Myocyte (in vitro differentiated cells): ENCODE measurements at regions not wholly inside any gene's neighbourhood (a gene's known extent, or its start where the extent isn't known, plus 50 kb on each side); places are given as distances from the start of the nearest gene placed in this dataset.

Experiments
- DNase-seq: peaks from one replicate; pipeline ENCODE4 v3.0.0-alpha.2; 2012; ENCODE audit warnings: low read depth

- no peak for DNase-seq
Measured at GRCh38 chr5:6026766-6027406, 351.5 kb downstream of the MED10 start.

GRCh38 chr5:6019612-6020011 is 358.7 kb downstream of the MED10 start:
- no peak for DNase-seq

- no peak for DNase-seq
Measured at GRCh38 chr5:6013506-6013905, 364.8 kb downstream of the MED10 start.

GRCh38 chr5:6011199-6011598 is 367.1 kb downstream of the MED10 start:
- DNase-seq, result no peak

GRCh38 chr5:6006838-6007314 is 371.5 kb downstream of the MED10 start:
- DNase-seq, result no peak

GRCh38 chr5:6003040-6003825 is 375.1 kb downstream of the MED10 start:
- no peak for DNase-seq

- DNase-seq, result no peak
Measured at GRCh38 chr5:6000867-6001266, 377.5 kb downstream of the MED10 start.

- no peak for DNase-seq
Measured at GRCh38 chr5:5995819-5996218, 382.5 kb downstream of the MED10 start.

GRCh38 chr5:5986492-5987178 is 391.7 kb downstream of the MED10 start:
- DNase-seq, result no peak

GRCh38 chr5:5985332-5985731 is 393.0 kb downstream of the MED10 start:
- DNase-seq, result no peak

- no peak for DNase-seq
Measured at GRCh38 chr5:5983261-5983980, 394.9 kb downstream of the MED10 start.

- DNase-seq, result no peak
Measured at GRCh38 chr5:5981562-5981961, 396.8 kb downstream of the MED10 start.

GRCh38 chr5:5980538-5980895 is 397.8 kb downstream of the MED10 start:
- DNase-seq, result no peak

- DNase-seq, result no peak
Measured at GRCh38 chr5:5979761-5980537, 398.4 kb downstream of the MED10 start.

GRCh38 chr5:5979377-5979760 is 399.0 kb downstream of the MED10 start:
- no peak for DNase-seq

- DNase-seq, result no peak
Measured at GRCh38 chr5:5978501-5979376, 399.6 kb downstream of the MED10 start.

- DNase-seq, result no peak
Measured at GRCh38 chr5:5971203-5971602, 407.1 kb downstream of the MED10 start.

- no peak for DNase-seq
Measured at GRCh38 chr5:5969942-5970483, 408.3 kb downstream of the MED10 start.

GRCh38 chr5:5968981-5969380 is 409.4 kb downstream of the MED10 start:
- no peak for DNase-seq

- DNase-seq, result no peak
Measured at GRCh38 chr5:5967944-5968343, 410.4 kb downstream of the MED10 start.
